HG02885 (cell line): ENCODE measurements at regions not wholly inside any gene's neighbourhood (a gene's known extent, or its start where the extent isn't known, plus 50 kb on each side); places are given as distances from the start of the nearest gene placed in this dataset.

ENCODE experiments used
- ATAC-seq: cut with Tn5 transposase; IDR thresholded peaks from one replicate; pipeline ENCODE4 v1.9.1; 2021; ENCODE audit warnings: mild to moderate bottlenecking; ENCODE audit not compliant: unreplicated experiment, poor library complexity

GRCh38 chrX:139141370-139141769 lies 389.2 kb upstream of the F9 start:
- ATAC-seq = no peak

- no peak for ATAC-seq
These were observed 396.2 kb upstream of the F9 start for GRCh38 chrX:139134316-139134715.

GRCh38 chrX:139126493-139126892 lies 404.0 kb upstream of the F9 start:
- ATAC-seq = peak; percentile 84

GRCh38 chrX:139125916-139126315 lies 404.6 kb upstream of the F9 start:
- no peak for ATAC-seq

GRCh38 chrX:139121616-139122286 lies 408.8 kb upstream of the F9 start:
- no peak for ATAC-seq

- no peak for ATAC-seq
These were observed 409.2 kb upstream of the FGF13 start for GRCh38 chrX:139120760-139121159.

GRCh38 chrX:139113708-139114107 lies 402.2 kb upstream of the FGF13 start:
- no peak for ATAC-seq

GRCh38 chrX:139112432-139112831 lies 400.9 kb upstream of the FGF13 start:
- no peak for ATAC-seq

GRCh38 chrX:139106069-139106468 lies 394.6 kb upstream of the FGF13 start:
- ATAC-seq = no peak

GRCh38 chrX:139094671-139095592 lies 383.4 kb upstream of the FGF13 start:
- ATAC-seq = no peak

- no peak for ATAC-seq
These were observed 381.7 kb upstream of the FGF13 start for GRCh38 chrX:139093201-139093600.

- no peak for ATAC-seq
These were observed 380.4 kb upstream of the FGF13 start for GRCh38 chrX:139091878-139092277.

- ATAC-seq = no peak
These were observed 379.5 kb upstream of the FGF13 start for GRCh38 chrX:139091066-139091465.

GRCh38 chrX:139086246-139086645 lies 374.7 kb upstream of the FGF13 start:
- ATAC-seq = no peak

GRCh38 chrX:139085404-139085803 lies 373.9 kb upstream of the FGF13 start:
- ATAC-seq = no peak

GRCh38 chrX:139083191-139083590 lies 371.7 kb upstream of the FGF13 start:
- ATAC-seq = no peak

GRCh38 chrX:139081965-139082364 lies 370.4 kb upstream of the FGF13 start:
- no peak for ATAC-seq

GRCh38 chrX:139079789-139080188 lies 368.3 kb upstream of the FGF13 start:
- ATAC-seq = no peak

- no peak for ATAC-seq
These were observed 367.3 kb upstream of the FGF13 start for GRCh38 chrX:139078761-139079280.

GRCh38 chrX:139078342-139078741 lies 366.8 kb upstream of the FGF13 start:
- ATAC-seq = no peak
